ENCODE measurements at regions not wholly inside any gene's neighbourhood (a gene's known extent, or its start where the extent isn't known, plus 50 kb on each side); places are given as distances from the start of the nearest gene placed in this dataset.

DNA sequence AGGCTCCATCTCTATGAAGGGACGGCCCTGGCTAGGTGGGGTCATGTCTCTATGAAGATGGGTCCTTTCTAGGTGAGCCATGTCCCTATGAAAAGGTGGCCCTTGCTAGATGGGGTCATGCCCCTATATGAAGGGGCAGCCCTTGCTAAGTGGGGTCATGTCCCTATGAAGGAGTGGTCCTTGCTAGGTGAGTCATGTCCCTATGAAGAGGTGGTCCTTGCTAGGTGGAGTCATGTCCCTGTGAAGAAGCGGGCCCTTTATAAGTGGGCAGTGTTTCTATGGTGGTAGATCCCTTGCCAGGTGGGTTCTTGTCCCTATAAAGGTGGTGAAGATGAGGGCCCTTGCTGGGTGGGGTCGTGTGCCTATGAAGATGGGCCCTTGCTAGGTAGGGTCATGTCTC lies 283.0 kb upstream of the IRX2 start:
- Histone ChIP-seq H3K79me2 (replicated peaks; ENCODE audit: insufficient read depth) (no peaks in the 10 kb centered on the region), H4K20me1 (replicated peaks; ENCODE audit: insufficient read depth) (no peaks in the 10 kb centered on the region), H3K36me3 (ENCODE audit: insufficient read depth) (no peaks in the 10 kb centered on the region), H3K9me2 (ENCODE audit: insufficient read depth) (0 out of 2 replicates have a peak, but pooled peaks cover 6% of the 10 kb centered on the region), H3K27ac (ENCODE audit: low read depth) (no peak overlapping the region), H2AFZ (no peak overlapping the region), H3K27me3 (ENCODE audit: insufficient read depth) (no peaks in the 10 kb centered on the region), H3K4me3 (no peak overlapping the region), H3F3A (replicated peaks; ENCODE audit: low read depth) (no peaks in the 10 kb centered on the region), H3K4me1 (ENCODE audit: insufficient read depth) (no peaks in the 10 kb centered on the region), H3K4me2 (no peak overlapping the region)
- no peak for TF ChIP-seq ZNF114 (CRISPR knock-in tag; IDR thresholded peaks at IDR 0.05)
- no peaks in the 10 kb centered on the region; the same call in 2 of the 3 replicates for H3K9me3 Mint-ChIP-seq
- H3K27me3 Mint-ChIP-seq (ENCODE audit: insufficient read depth, low read depth, poor library complexity), result peaks cover 1% of the 10 kb centered on the region
- no peak overlapping the region for H3K4me3 Mint-ChIP-seq
- H3K4me1 Mint-ChIP-seq, result peaks cover 16% of the 10 kb centered on the region
- ATAC-seq, result no peak
- H3K27ac Mint-ChIP-seq, result no peak overlapping the region
- H3K36me3 Mint-ChIP-seq (ENCODE audit: low read depth), result no peaks in the 10 kb centered on the region
- no peak for DNase-seq (ENCODE audit: low spot score)

DNA sequence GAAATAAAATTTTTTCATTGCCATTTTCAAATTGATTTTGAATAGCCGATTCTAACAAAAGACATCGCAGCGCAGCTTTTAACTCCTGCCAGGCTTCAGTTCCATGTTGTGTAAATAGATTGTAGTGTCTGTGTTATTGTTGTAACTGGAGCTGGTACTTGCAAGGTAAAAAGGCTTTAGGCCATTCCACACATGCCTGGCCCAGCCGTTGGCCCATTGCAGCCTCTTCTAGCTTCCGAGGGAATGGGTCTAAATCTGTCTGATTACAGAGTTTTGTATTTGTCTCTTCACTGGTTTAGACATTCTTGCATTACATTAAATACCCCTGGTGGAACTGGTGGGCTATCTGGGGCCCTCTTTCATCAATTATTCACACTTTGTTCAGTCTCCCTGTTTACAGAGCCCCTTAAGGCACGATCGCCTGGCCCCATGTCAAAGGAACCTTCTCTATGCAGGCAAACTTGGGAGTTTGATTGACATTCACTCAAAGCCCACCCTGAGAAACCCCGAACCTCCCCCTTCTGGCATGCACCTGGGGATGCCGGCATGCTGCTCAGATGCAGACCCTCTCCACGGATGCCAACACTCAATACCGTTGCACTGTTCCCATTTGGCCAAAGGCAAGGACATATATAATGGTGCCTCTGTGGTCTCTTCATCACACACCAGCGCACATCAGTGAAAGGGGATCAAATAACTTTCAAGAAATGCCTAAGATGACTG lies 281.7 kb upstream of the IRX2 start:
- H3K4me1 Mint-ChIP-seq, result peaks cover 16% of the 10 kb centered on the region
- H3K27ac Mint-ChIP-seq, result no peak overlapping the region
- Histone ChIP-seq H2AFZ (no peak overlapping the region), H3F3A (replicated peaks; ENCODE audit: low read depth) (no peaks in the 10 kb centered on the region), H3K4me1 (ENCODE audit: insufficient read depth) (no peaks in the 10 kb centered on the region), H3K27ac (ENCODE audit: low read depth) (no peak overlapping the region), H3K79me2 (replicated peaks; ENCODE audit: insufficient read depth) (no peaks in the 10 kb centered on the region), H4K20me1 (replicated peaks; ENCODE audit: insufficient read depth) (no peaks in the 10 kb centered on the region), H3K4me2 (no peak overlapping the region), H3K9me2 (ENCODE audit: insufficient read depth) (0 out of 2 replicates have a peak, but pooled peaks cover 6% of the 10 kb centered on the region), H3K4me3 (no peak overlapping the region), H3K27me3 (ENCODE audit: insufficient read depth) (no peaks in the 10 kb centered on the region), H3K36me3 (ENCODE audit: insufficient read depth) (no peaks in the 10 kb centered on the region)
- no peak overlapping the region for H3K4me3 Mint-ChIP-seq
- H3K36me3 Mint-ChIP-seq (ENCODE audit: low read depth), result no peaks in the 10 kb centered on the region; the same call in 2 of the 3 replicates
- H3K27me3 Mint-ChIP-seq (ENCODE audit: insufficient read depth, low read depth, poor library complexity), result peaks cover 4% of the 10 kb centered on the region
- ATAC-seq, result peak; percentile 55; the same call in 2 of the 3 replicates
- no peak for DNase-seq (ENCODE audit: low spot score)
- no peaks in the 10 kb centered on the region; the same call in 2 of the 3 replicates for H3K9me3 Mint-ChIP-seq
- no peak for TF ChIP-seq REST (IDR thresholded peaks at IDR 0.05; ENCODE audit: unreplicated experiment)
- TF ChIP-seq, protein P1, sequence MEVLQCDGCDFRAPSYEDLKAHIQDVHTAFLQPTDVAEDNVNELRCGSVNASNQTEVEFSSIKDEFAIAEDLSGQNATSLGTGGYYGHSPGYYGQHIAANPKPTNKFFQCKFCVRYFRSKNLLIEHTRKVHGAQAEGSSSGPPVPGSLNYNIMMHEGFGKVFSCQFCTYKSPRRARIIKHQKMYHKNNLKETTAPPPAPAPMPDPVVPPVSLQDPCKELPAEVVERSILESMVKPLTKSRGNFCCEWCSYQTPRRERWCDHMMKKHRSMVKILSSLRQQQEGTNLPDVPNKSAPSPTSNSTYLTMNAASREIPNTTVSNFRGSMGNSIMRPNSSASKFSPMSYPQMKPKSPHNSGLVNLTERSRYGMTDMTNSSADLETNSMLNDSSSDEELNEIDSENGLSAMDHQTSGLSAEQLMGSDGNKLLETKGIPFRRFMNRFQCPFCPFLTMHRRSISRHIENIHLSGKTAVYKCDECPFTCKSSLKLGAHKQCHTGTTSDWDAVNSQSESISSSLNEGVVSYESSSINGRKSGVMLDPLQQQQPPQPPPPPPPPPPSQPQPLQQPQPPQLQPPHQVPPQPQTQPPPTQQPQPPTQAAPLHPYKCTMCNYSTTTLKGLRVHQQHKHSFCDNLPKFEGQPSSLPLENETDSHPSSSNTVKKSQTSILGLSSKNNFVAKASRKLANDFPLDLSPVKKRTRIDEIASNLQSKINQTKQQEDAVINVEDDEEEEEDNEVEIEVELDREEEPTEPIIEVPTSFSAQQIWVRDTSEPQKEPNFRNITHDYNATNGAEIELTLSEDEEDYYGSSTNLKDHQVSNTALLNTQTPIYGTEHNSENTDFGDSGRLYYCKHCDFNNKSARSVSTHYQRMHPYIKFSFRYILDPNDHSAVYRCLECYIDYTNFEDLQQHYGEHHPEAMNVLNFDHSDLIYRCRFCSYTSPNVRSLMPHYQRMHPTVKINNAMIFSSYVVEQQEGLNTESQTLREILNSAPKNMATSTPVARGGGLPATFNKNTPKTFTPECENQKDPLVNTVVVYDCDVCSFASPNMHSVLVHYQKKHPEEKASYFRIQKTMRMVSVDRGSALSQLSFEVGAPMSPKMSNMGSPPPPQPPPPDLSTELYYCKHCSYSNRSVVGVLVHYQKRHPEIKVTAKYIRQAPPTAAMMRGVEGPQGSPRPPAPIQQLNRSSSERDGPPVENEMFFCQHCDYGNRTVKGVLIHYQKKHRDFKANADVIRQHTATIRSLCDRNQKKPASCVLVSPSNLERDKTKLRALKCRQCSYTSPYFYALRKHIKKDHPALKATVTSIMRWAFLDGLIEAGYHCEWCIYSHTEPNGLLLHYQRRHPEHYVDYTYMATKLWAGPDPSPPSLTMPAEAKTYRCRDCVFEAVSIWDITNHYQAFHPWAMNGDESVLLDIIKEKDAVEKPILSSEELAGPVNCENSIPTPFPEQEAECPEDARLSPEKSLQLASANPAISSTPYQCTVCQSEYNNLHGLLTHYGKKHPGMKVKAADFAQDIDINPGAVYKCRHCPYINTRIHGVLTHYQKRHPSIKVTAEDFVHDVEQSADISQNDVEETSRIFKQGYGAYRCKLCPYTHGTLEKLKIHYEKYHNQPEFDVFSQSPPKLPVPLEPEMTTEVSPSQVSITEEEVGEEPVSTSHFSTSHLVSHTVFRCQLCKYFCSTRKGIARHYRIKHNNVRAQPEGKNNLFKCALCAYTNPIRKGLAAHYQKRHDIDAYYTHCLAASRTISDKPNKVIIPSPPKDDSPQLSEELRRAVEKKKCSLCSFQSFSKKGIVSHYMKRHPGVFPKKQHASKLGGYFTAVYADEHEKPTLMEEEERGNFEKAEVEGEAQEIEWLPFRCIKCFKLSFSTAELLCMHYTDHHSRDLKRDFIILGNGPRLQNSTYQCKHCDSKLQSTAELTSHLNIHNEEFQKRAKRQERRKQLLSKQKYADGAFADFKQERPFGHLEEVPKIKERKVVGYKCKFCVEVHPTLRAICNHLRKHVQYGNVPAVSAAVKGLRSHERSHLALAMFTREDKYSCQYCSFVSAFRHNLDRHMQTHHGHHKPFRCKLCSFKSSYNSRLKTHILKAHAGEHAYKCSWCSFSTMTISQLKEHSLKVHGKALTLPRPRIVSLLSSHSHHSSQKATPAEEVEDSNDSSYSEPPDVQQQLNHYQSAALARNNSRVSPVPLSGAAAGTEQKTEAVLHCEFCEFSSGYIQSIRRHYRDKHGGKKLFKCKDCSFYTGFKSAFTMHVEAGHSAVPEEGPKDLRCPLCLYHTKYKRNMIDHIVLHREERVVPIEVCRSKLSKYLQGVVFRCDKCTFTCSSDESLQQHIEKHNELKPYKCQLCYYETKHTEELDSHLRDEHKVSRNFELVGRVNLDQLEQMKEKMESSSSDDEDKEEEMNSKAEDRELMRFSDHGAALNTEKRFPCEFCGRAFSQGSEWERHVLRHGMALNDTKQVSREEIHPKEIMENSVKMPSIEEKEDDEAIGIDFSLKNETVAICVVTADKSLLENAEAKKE (CRISPR knock-in tag; IDR thresholded peaks at IDR 0.05), result no peak
- no peak for TF ChIP-seq EZH2 (IDR thresholded peaks at IDR 0.05; ENCODE audit: low read depth, unreplicated experiment)
- no peak for TF ChIP-seq CREB1 (CRISPR knock-in tag; IDR thresholded peaks at IDR 0.05; ENCODE audit: low read depth)
- TF ChIP-seq ZNF114 (CRISPR knock-in tag; IDR thresholded peaks at IDR 0.05), result no peak
- TF ChIP-seq, protein P2, sequence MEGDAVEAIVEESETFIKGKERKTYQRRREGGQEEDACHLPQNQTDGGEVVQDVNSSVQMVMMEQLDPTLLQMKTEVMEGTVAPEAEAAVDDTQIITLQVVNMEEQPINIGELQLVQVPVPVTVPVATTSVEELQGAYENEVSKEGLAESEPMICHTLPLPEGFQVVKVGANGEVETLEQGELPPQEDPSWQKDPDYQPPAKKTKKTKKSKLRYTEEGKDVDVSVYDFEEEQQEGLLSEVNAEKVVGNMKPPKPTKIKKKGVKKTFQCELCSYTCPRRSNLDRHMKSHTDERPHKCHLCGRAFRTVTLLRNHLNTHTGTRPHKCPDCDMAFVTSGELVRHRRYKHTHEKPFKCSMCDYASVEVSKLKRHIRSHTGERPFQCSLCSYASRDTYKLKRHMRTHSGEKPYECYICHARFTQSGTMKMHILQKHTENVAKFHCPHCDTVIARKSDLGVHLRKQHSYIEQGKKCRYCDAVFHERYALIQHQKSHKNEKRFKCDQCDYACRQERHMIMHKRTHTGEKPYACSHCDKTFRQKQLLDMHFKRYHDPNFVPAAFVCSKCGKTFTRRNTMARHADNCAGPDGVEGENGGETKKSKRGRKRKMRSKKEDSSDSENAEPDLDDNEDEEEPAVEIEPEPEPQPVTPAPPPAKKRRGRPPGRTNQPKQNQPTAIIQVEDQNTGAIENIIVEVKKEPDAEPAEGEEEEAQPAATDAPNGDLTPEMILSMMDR (conservative IDR thresholded peaks at IDR 0.05; ENCODE audit: low read depth in 2 of 2), result no peak
- no peak for TF ChIP-seq POLR2AphosphoS5 (IDR thresholded peaks at IDR 0.05; ENCODE audit: low read depth)
- TF ChIP-seq STAT1 (IDR thresholded peaks at IDR 0.05; ENCODE audit: unreplicated experiment), result no peak
- TF ChIP-seq ZNF331 (CRISPR knock-in tag; IDR thresholded peaks at IDR 0.05; ENCODE audit: low read depth), result no peak
